Left ventricle myocardium inferior (tissue), 1 donor: ENCODE measurements at regions not wholly inside any gene's neighbourhood (a gene's known extent, or its start where the extent isn't known, plus 50 kb on each side); places are given as distances from the start of the nearest gene placed in this dataset.

Experiments used
- DNase-seq: peaks from one replicate; pipeline ENCODE4 v3.0.0-alpha.2; 2020
- H3K27ac ChIP-seq: fragments of 200-600 bp; replicated peaks from 2 replicates; pipeline ENCODE4 v1.8.0; 2021
- H3K27me3 ChIP-seq: fragments of 200-600 bp; 2 replicates; pipeline ENCODE4 v1.8.0; 2021; ENCODE audit warnings: low read depth
- H3K36me3 ChIP-seq: fragments of 200-600 bp; 2 replicates; pipeline ENCODE4 v1.8.0; 2021
- H3K4me1 ChIP-seq: fragments of 200-600 bp; 2 replicates; pipeline ENCODE4 v1.8.0; 2021
- H3K4me3 ChIP-seq: fragments of 200-600 bp; 2 replicates; pipeline ENCODE4 v1.8.0; 2021; ENCODE audit warnings: mild to moderate bottlenecking, moderate library complexity
- H3K9me3 ChIP-seq: fragments of 200-600 bp; replicated peaks from 2 replicates; pipeline ENCODE4 v1.8.0; 2021
- intact Hi-C: fragments of 100-400 bp; cut with micrococcal nuclease; formaldehyde crosslinking; loops from one replicate; pipeline ENCODE4 v1.11.0; 2022
- TF ChIP-seq, protein P1 (sequence below): fragments of 200-600 bp; IDR thresholded peaks from 2 replicates; pipeline ENCODE4 v1.8.0; 2021; ENCODE audit warnings: antibody characterized with exemption, mild to moderate bottlenecking, borderline replicate concordance
- donor health status: DM: no; HTN: yes; CAD: no; lungs with severe emphysema.

DNA sequence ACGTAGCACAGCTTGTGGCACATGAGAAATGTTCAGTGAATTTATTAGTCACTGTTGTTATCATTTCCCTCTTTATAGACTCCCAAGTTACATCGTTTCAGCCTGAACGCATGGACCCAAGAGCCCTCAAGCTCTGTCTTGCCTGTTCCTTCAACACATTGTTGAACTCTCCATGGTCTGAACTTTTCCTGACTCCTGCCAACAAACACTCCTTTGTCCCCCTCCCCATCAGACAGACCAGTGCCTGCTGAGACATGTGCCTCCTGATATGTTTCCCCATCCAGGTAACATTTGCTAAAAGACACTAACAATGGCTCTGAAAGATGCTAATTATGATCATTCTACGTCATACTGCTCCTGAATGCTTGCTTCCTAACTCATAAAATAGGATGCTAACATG is 108.7 kb upstream of the NFIA start:
- no peaks in the 10 kb centered on the region for H3K9me3 ChIP-seq
- H3K4me1 ChIP-seq: peaks cover 5% of the 10 kb centered on the region
- no peaks in the 10 kb centered on the region for H3K27me3 ChIP-seq
- TF ChIP-seq, protein P1, sequence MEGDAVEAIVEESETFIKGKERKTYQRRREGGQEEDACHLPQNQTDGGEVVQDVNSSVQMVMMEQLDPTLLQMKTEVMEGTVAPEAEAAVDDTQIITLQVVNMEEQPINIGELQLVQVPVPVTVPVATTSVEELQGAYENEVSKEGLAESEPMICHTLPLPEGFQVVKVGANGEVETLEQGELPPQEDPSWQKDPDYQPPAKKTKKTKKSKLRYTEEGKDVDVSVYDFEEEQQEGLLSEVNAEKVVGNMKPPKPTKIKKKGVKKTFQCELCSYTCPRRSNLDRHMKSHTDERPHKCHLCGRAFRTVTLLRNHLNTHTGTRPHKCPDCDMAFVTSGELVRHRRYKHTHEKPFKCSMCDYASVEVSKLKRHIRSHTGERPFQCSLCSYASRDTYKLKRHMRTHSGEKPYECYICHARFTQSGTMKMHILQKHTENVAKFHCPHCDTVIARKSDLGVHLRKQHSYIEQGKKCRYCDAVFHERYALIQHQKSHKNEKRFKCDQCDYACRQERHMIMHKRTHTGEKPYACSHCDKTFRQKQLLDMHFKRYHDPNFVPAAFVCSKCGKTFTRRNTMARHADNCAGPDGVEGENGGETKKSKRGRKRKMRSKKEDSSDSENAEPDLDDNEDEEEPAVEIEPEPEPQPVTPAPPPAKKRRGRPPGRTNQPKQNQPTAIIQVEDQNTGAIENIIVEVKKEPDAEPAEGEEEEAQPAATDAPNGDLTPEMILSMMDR: no peak
- no peak for DNase-seq
- no peak overlapping the region for H3K4me3 ChIP-seq
- no peak overlapping the region for H3K27ac ChIP-seq
- H3K36me3 ChIP-seq: no peaks in the 10 kb centered on the region
- intact Hi-C loops: loop anchor here (10.0 kb wide), 1 partner anchor 71 kb away; no protein-coding TSS in a partner anchor

DNA sequence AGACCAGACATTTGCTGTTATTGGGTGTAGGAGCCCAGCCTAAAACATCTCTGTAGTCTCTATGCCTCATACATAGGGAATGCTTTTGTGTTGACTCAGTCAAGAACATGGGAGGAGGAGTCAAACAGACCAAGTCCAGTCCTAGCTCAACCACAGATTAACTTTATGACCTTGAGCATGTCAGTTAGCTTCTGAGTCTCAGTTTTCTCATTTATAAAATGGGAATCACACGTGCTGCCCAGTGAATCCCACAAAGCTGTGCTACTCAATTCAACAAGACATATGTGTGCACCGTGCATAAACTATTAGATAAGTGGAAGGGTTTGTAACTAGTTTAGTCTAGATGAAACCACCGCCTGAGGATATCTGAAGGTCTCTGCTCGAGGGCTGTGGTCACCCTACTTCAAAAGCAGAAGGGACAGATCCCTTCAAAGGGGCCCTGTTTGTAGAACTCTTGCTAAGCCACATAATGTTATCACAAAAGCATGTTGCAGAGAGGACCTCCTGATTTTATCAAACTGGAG is 109.5 kb upstream of the NFIA start:
- Histone ChIP-seq H3K9me3 (no peaks in the 10 kb centered on the region), H3K36me3 (no peaks in the 10 kb centered on the region), H3K27ac (no peak overlapping the region)

DNA sequence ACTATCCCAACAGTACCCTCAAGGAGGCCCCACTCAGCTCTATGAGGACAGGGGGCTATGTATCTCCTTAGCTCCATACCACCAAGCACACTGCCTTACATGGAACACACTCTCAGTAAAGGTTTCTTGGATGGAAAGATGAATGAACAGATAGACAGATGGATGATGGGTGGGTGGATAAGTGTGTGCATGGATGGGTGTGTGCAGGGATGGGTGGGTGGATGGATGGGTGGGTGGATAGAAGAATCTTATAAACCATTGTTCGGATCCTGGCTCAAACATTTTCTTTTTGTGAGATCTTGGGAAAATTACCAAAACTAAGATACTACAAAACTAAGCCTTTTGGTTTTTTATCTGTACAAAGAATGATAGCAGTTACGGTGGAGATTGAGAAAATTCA is 111.0 kb upstream of the NFIA start:
- no peak for DNase-seq
- Histone ChIP-seq H3K4me1 (peaks cover 5% of the 10 kb centered on the region), H3K27me3 (no peaks in the 10 kb centered on the region), H3K27ac (peak overlapping the region; percentile 59), H3K36me3 (no peaks in the 10 kb centered on the region), H3K9me3 (peaks cover 4% of the 10 kb centered on the region), H3K4me3 (no peak overlapping the region)
- intact Hi-C loops: loop anchor here (10.0 kb wide), 1 partner anchor 73 kb away; no protein-coding TSS in a partner anchor
- TF ChIP-seq, protein P1: no peak

More for the DNA sequence above, 109.5 kb upstream of the NFIA start:
- no peak for DNase-seq
- intact Hi-C loops: loop anchor here (10.0 kb wide), 1 partner anchor 72 kb away; no protein-coding TSS in a partner anchor
- Histone ChIP-seq H3K27me3 (no peaks in the 10 kb centered on the region), H3K4me1 (peaks cover 5% of the 10 kb centered on the region), H3K4me3 (no peak overlapping the region)
- TF ChIP-seq, protein P1: no peak

DNA sequence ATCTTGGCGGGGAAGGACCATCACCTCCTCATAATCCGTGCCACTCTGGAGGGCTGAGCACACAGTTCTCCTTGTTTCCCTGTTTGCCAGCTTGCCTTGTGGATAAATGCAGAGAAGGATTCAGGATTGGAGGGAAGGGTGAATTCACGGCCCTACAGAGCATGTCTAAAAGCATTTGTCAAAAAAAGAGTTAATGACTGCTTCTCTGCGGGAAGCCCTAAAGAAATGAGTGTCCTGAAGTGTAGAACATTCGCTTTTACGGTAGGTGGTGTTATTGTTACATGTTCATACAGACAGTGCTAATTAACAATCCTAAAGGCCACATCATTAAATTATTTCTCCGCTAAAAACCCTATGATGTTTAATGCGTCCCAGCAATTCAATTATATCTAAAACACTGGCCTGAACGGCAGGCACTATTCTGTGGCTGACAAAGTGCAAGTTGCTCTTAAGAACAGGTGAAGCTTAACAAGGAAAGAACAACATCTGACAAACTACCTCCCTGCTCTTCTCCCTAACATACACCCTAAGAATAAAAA is 112.3 kb upstream of the NFIA start:
- H3K27ac ChIP-seq: peak overlapping the region; percentile 68
- peaks cover 5% of the 10 kb centered on the region for H3K36me3 ChIP-seq
- peaks cover 17% of the 10 kb centered on the region for H3K9me3 ChIP-seq
- intact Hi-C loops: loop anchor here (10.0 kb wide), 1 partner anchor 75 kb away; no protein-coding TSS in a partner anchor
- H3K4me3 ChIP-seq: no peak overlapping the region
- no peak for DNase-seq
- no peaks in the 10 kb centered on the region for H3K27me3 ChIP-seq
- TF ChIP-seq, protein P1: peak; percentile 67
- peaks cover 5% of the 10 kb centered on the region for H3K4me1 ChIP-seq

DNA sequence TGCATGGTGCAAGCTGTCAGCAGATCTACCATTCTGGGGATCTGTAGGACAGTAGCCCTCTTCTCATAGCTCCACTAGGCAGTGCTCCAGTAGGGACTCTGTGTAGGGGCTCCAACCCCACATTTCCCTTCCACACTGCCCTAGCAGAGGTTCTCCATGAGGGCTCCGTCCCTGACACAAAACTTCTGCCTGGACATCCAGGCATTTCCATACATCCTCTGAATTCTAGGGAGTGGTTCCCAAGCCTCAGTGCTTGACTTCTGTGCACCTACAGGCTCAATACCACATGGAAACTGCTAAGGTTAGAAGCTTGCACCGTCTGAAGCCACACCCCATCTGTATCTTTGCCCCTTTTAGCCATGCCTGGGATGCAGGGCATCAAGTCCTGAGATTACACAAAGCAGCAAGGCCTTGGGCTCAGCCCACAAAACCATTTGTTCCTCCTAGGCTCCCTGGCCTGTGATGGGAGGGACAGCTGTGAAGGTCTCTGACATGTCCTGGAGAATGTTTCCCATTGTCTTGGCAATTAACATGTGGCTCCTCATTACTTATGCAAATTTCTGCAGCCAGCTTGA is 117.0 kb upstream of the NFIA start:
- peaks cover 7% of the 10 kb centered on the region for H3K36me3 ChIP-seq
- intact Hi-C loops: no loop called here
- TF ChIP-seq, protein P1: no peak
- peaks cover 25% of the 10 kb centered on the region for H3K9me3 ChIP-seq
- peaks cover 3% of the 10 kb centered on the region for H3K4me1 ChIP-seq
- H3K27ac ChIP-seq: no peak overlapping the region
- DNase-seq: no peak
- no peak overlapping the region for H3K4me3 ChIP-seq
- no peaks in the 10 kb centered on the region for H3K27me3 ChIP-seq
